Mammary epithelial cell (primary cell): ENCODE measurements at regions not wholly inside any gene's neighbourhood (a gene's known extent, or its start where the extent isn't known, plus 50 kb on each side); places are given as distances from the start of the nearest gene placed in this dataset.

ENCODE experiments used
- EZH2 ChIP-seq: IDR thresholded peaks from 2 replicates; pipeline ENCODE4 v1.6.1; 2012; ENCODE audit warnings: low read length, inconsistent platforms, borderline replicate concordance
- TF ChIP-seq, protein P1 (sequence below), 2 donors: IDR thresholded peaks in 1 of 2; conservative IDR thresholded peaks in 1 of 2; 2 replicates each; pipeline ENCODE4 v1.5.1; 2011 to 2012; ENCODE audit warnings: inconsistent platforms in 2 of 2, low read length in 2 of 2, mild to moderate bottlenecking in 2 of 2, control low read depth in 1 of 2, low read depth in 1 of 2; ENCODE audit not compliant: insufficient read depth in 1 of 2; ENCODE audit errors: extremely low read depth in 1 of 2

DNA sequence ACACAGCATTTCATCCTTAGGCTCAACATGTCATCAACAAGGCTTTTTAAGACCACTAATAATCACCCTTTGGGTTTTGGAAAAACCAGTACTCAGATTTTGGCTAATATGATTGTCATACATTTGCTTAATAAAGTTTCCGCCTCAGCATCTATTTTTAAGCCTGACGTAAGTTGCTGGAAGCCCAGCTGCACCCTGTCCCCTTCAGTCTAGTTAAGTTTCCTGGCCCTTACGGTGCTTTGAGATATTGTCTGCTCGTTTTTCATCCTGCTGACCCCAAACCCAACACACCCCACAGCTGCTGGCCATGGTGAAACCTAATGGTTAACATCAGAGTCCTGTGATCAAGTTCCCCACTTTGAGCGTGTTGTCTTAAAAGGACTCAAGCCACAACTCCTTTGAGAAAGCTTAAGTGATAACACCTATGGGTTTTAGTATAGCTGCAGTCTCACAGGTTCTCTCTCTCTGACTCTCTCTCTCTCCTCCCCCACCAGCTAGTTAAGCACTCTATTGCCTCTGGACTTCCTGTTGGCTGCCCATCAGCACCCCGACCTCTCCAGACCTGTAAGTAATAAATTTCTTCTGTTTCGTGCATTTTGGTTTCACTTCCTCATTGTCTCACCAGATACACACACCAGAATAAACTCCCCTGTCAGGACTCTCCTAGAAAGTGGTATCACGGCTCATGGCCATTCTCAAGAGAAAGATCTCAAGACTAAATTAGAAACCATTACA, 802.0 kb downstream of the C6orf118 start:
- TF ChIP-seq, protein P1, sequence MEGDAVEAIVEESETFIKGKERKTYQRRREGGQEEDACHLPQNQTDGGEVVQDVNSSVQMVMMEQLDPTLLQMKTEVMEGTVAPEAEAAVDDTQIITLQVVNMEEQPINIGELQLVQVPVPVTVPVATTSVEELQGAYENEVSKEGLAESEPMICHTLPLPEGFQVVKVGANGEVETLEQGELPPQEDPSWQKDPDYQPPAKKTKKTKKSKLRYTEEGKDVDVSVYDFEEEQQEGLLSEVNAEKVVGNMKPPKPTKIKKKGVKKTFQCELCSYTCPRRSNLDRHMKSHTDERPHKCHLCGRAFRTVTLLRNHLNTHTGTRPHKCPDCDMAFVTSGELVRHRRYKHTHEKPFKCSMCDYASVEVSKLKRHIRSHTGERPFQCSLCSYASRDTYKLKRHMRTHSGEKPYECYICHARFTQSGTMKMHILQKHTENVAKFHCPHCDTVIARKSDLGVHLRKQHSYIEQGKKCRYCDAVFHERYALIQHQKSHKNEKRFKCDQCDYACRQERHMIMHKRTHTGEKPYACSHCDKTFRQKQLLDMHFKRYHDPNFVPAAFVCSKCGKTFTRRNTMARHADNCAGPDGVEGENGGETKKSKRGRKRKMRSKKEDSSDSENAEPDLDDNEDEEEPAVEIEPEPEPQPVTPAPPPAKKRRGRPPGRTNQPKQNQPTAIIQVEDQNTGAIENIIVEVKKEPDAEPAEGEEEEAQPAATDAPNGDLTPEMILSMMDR (conservative IDR thresholded peaks at IDR 0.05 in 1 of 2, IDR thresholded peaks at IDR 0.05 in 1 of 2; ENCODE audit: extremely low read depth in 1 of 2, insufficient read depth in 1 of 2, low read depth in 1 of 2, low read length in 2 of 2), result no peak
- no peak for TF ChIP-seq EZH2
